VCaP (cell line): ENCODE measurements at regions not wholly inside any gene's neighbourhood (a gene's known extent, or its start where the extent isn't known, plus 50 kb on each side); places are given as distances from the start of the nearest gene placed in this dataset.

Experiments
- H3K27ac ChIP-seq: fragments of 450-650 bp; 2 replicates; pipeline ENCODE4 v1.5.1; 2017
- CTCF ChIP-seq: fragments of 450-650 bp; conservative IDR thresholded peaks from 2 replicates; pipeline ENCODE4 v1.5.1; 2017; ENCODE audit warnings: mild to moderate bottlenecking, moderate library complexity

- no peak for TF ChIP-seq CTCF
- no peak overlapping the region for H3K27ac ChIP-seq
Observed at GRCh38 chr4:24334906-24335305, 249.4 kb downstream of the DHX15 start.

GRCh38 chr4:24330573-24330972 lies 253.8 kb downstream of the DHX15 start:
- H3K27ac ChIP-seq, result no peak overlapping the region
- no peak for TF ChIP-seq CTCF

GRCh38 chr4:24330172-24330571 lies 254.2 kb downstream of the DHX15 start:
- no peak for TF ChIP-seq CTCF
- no peak overlapping the region for H3K27ac ChIP-seq

GRCh38 chr4:24328711-24329110 lies 255.6 kb downstream of the DHX15 start:
- no peak overlapping the region for H3K27ac ChIP-seq
- TF ChIP-seq CTCF, result no peak

GRCh38 chr4:24328310-24328709 lies 256.0 kb downstream of the DHX15 start:
- no peak for TF ChIP-seq CTCF
- no peak overlapping the region for H3K27ac ChIP-seq

- no peak overlapping the region for H3K27ac ChIP-seq
- TF ChIP-seq CTCF, result no peak
Observed at GRCh38 chr4:24322995-24323394, 261.4 kb downstream of the DHX15 start.

GRCh38 chr4:24322511-24322910 lies 261.8 kb downstream of the DHX15 start:
- no peak overlapping the region for H3K27ac ChIP-seq
- no peak for TF ChIP-seq CTCF

GRCh38 chr4:24321616-24322015 lies 262.7 kb downstream of the DHX15 start:
- no peak overlapping the region for H3K27ac ChIP-seq
- no peak for TF ChIP-seq CTCF
